SJSA1 (cell line): ENCODE measurements at regions not wholly inside any gene's neighbourhood (a gene's known extent, or its start where the extent isn't known, plus 50 kb on each side); places are given as distances from the start of the nearest gene placed in this dataset.

Experiments
- DNase-seq, 2 experiments: peaks; one replicate each; pipeline ENCODE4 v3.0.0-alpha.2; 2015 to 2020; ENCODE audit warnings: low spot score in 2 of 2, low read depth in 1 of 2
- H3K27ac ChIP-seq: fragments of 250-450 bp; sonication (Bioruptor Pico); 2 replicates; pipeline ENCODE4 v1.5.1; 2020; ENCODE audit warnings: mild to moderate bottlenecking, moderate library complexity
- H3K27me3 ChIP-seq: fragments of 250-450 bp; sonication (Bioruptor Pico); replicated peaks from 2 replicates; pipeline ENCODE4 v1.5.1; 2020; ENCODE audit warnings: mild to moderate bottlenecking, moderate library complexity
- H3K36me3 ChIP-seq: fragments of 250-450 bp; sonication (Bioruptor Pico); 2 replicates; pipeline ENCODE4 v1.5.1; 2020; ENCODE audit warnings: mild to moderate bottlenecking
- H3K4me1 ChIP-seq: fragments of 250-450 bp; sonication (Bioruptor Pico); replicated peaks from 2 replicates; pipeline ENCODE4 v1.6.1; 2021; ENCODE audit warnings: mild to moderate bottlenecking
- H3K4me3 ChIP-seq: fragments of 250-450 bp; sonication (Bioruptor Pico); 2 replicates; pipeline ENCODE4 v1.5.1; 2020; ENCODE audit warnings: mild to moderate bottlenecking
- H3K9me3 ChIP-seq: fragments of 250-450 bp; sonication (Bioruptor Pico); replicated peaks from 2 replicates; pipeline ENCODE4 v1.5.1; 2020; ENCODE audit warnings: mild to moderate bottlenecking

DNA sequence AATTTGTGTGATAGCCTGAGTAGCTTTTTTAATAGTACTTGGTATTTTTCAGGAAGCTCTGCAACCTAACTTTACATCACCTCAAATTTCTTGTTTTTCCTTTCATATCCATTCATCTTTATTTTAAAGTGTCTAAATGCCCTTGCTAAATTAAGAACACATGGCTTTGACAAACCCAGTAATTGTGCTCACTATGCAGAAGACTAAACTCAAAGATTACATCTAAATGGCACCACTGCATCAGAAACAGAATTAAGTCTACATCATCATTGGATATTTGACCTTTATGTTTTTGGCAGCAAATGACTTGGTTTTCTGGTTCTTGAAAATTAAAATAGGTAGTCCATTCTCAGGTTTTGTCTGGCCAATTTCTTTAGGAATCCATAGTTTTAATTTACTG is 69.6 kb upstream of the HDGFL1 start:
- no peak for DNase-seq
- Histone ChIP-seq H3K4me1 (no peaks in the 10 kb centered on the region), H3K4me3 (no peak overlapping the region), H3K9me3 (0 out of 2 replicates have a peak, but pooled peaks cover 3% of the 10 kb centered on the region), H3K27me3 (no peaks in the 10 kb centered on the region), H3K27ac (no peak overlapping the region), H3K36me3 (no peaks in the 10 kb centered on the region)

DNA sequence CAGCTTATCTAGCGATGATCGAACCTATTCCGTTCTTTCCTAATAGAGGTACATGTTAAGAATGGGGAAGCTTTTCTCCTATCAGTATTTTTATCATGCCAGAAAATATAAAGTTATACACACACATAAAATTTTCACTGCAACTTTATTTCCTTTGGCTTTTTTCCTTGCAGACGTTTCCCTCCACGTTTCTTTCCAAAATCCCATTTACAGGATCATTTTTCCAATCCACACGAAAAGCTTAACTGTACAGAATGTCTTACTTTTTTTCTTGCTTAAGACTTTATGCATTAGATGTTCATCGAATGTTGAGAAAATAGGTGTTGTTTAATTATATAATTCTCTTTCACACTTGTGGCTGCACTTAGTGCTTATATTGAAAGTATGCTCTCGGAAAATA is 62.9 kb upstream of the HDGFL1 start:
- Histone ChIP-seq H3K4me3 (no peak overlapping the region), H3K36me3 (no peaks in the 10 kb centered on the region), H3K9me3 (no peaks in the 10 kb centered on the region), H3K27ac (no peak overlapping the region), H3K4me1 (no peaks in the 10 kb centered on the region), H3K27me3 (no peaks in the 10 kb centered on the region)
- no peak for DNase-seq

DNA sequence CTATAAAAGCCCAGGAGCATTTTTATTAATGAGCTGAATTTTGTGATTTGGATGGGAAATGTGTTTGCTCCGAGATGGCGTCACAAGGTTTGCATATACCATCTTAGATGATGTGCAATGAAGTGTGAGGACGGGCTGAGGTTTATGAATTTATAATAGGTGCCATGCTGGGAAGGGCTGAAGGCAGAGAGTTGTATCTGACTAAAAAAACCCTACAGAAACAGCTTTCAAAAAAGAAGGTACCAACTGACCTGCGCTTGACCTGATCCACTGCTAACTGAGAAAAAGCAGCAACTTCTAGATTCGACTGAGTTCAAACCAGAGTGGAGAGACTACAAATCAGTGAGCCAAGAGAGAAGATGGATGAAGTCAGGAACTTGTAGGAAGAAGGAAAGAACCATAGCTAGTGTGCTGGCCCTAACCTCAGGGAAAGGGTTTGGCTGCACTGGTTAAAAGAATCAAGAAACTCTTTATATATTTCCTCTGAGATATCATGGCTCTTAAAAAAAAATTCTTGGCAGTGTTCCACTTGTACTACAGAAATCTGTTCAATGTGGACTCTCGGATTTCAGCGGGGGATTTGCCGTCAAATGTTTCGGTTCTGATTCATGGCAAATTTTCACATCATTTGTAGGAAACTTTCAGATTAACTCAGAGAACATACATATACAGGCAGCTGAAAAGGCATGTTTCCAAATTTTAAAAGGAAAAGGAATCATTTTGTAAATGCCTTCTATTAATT is 56.5 kb upstream of the HDGFL1 start:
- Histone ChIP-seq H3K27ac (no peak overlapping the region), H3K9me3 (no peaks in the 10 kb centered on the region), H3K4me3 (no peak overlapping the region), H3K4me1 (no peaks in the 10 kb centered on the region), H3K27me3 (no peaks in the 10 kb centered on the region), H3K36me3 (no peaks in the 10 kb centered on the region)
- no peak for DNase-seq

GRCh38 chr6:22513667-22514066 is 55.7 kb upstream of the HDGFL1 start:
- no peaks in the 10 kb centered on the region for H3K27me3 ChIP-seq
- no peak for DNase-seq
- H3K4me1 ChIP-seq = no peaks in the 10 kb centered on the region
- H3K4me3 ChIP-seq = no peak overlapping the region
- no peak overlapping the region for H3K27ac ChIP-seq
- H3K9me3 ChIP-seq = no peaks in the 10 kb centered on the region
- no peaks in the 10 kb centered on the region for H3K36me3 ChIP-seq

DNA sequence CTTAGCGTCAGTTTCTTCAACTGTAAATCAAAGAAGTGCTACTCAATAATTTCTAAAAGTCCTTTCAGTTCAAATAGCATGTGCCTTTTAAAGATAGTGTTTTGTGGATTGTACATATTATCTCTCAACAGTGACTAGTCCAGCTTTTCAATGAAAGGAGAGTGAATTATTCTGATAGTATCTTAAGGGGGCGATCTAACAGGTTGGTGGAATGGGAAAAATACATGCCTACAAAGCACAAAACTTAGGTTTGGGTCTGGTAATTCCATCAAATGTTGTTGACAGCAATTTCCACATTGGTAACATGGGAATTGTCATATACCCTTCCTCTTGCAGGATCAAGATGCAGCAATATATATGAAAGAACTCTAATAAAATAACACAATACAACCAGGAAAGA is 50.1 kb upstream of the HDGFL1 start:
- Histone ChIP-seq H3K4me1 (no peaks in the 10 kb centered on the region), H3K36me3 (no peaks in the 10 kb centered on the region), H3K9me3 (no peaks in the 10 kb centered on the region), H3K27me3 (no peaks in the 10 kb centered on the region), H3K4me3 (no peak overlapping the region), H3K27ac (no peak overlapping the region)
- no peak for DNase-seq
